Upper lobe of left lung (tissue), 4 donors: ENCODE measurements at regions not wholly inside any gene's neighbourhood (a gene's known extent, or its start where the extent isn't known, plus 50 kb on each side); places are given as distances from the start of the nearest gene placed in this dataset.

Experiments
- EP300 ChIP-seq, 4 donors: sonication (generic); formaldehyde crosslinking; IDR thresholded peaks; one replicate each; pipeline ENCODE4 v1.5.1; 2017; ENCODE audit warnings: antibody characterized with exemption in 4 of 4, control low read depth in 2 of 4
- POLR2A ChIP-seq, 4 donors: fragments of 450-650 bp; IDR thresholded peaks; one replicate each; pipeline ENCODE4 v1.5.1; 2016 to 2017; ENCODE audit warnings: antibody characterized with exemption in 4 of 4, mild to moderate bottlenecking in 2 of 4
- POLR2AphosphoS5 ChIP-seq, 2 donors: sonication (generic); formaldehyde crosslinking; IDR thresholded peaks; one replicate each; pipeline ENCODE4 v1.5.1; 2017; ENCODE audit warnings: antibody characterized with exemption in 2 of 2
- TF ChIP-seq, protein P1 (sequence below), 6 experiments: fragments of 450-650 bp in 4 of 6; fragments of 200-600 bp in 2 of 6; sonication (generic) in 2 of 6; IDR thresholded peaks; one replicate each; pipeline ENCODE4 v1.5.1; 2016 to 2019; ENCODE audit warnings: antibody characterized with exemption in 6 of 6

DNA sequence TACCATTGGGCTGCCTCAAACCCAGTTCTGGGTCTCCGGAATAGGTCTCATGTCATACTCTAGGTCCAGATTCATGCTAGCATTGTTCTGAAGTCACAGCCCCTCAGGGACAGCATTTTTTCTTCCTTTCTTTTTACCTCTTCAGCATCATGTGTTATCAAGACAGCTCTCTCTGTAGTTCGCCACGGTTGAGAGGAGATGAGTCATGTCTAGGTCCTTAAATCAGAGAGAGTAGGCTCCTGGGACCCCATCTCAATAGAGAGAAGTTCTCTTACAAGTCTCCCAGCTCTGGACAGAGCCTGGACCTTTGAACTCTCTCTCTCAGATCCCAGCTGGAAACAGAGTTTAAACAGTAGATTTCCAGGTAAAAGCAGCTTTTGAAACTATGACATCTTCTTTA is 332.4 kb upstream of the CD180 start:
- TF ChIP-seq POLR2A (IDR thresholded peaks at IDR 0.05) (no peak), POLR2AphosphoS5 (IDR thresholded peaks at IDR 0.05) (no peak), EP300 (IDR thresholded peaks at IDR 0.05) (no peak)
- TF ChIP-seq, protein P1, sequence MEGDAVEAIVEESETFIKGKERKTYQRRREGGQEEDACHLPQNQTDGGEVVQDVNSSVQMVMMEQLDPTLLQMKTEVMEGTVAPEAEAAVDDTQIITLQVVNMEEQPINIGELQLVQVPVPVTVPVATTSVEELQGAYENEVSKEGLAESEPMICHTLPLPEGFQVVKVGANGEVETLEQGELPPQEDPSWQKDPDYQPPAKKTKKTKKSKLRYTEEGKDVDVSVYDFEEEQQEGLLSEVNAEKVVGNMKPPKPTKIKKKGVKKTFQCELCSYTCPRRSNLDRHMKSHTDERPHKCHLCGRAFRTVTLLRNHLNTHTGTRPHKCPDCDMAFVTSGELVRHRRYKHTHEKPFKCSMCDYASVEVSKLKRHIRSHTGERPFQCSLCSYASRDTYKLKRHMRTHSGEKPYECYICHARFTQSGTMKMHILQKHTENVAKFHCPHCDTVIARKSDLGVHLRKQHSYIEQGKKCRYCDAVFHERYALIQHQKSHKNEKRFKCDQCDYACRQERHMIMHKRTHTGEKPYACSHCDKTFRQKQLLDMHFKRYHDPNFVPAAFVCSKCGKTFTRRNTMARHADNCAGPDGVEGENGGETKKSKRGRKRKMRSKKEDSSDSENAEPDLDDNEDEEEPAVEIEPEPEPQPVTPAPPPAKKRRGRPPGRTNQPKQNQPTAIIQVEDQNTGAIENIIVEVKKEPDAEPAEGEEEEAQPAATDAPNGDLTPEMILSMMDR (IDR thresholded peaks at IDR 0.05), result no peak
